ENCODE measurements at regions not wholly inside any gene's neighbourhood (a gene's known extent, or its start where the extent isn't known, plus 50 kb on each side); places are given as distances from the start of the nearest gene placed in this dataset.

GRCh38 chr12:91483471-91483985, 300.9 kb upstream of the DCN start:
- TF ChIP-seq CTCF (IDR thresholded peaks at IDR 0.05; ENCODE audit: insufficient read depth, low read depth, low read length, missing control alignments): no peak
- H3K4me3 ChIP-seq (ENCODE audit: low read depth, low read length): no peak overlapping the region
- no peak for DNase-seq (ENCODE audit: low read depth)

- no peak overlapping the region for H3K4me3 ChIP-seq (ENCODE audit: low read depth, low read length)
- TF ChIP-seq CTCF (IDR thresholded peaks at IDR 0.05; ENCODE audit: insufficient read depth, low read depth, low read length, missing control alignments): no peak
- no peak for DNase-seq (ENCODE audit: low read depth)
These were observed 299.6 kb upstream of the DCN start for GRCh38 chr12:91482231-91482630.

DNA sequence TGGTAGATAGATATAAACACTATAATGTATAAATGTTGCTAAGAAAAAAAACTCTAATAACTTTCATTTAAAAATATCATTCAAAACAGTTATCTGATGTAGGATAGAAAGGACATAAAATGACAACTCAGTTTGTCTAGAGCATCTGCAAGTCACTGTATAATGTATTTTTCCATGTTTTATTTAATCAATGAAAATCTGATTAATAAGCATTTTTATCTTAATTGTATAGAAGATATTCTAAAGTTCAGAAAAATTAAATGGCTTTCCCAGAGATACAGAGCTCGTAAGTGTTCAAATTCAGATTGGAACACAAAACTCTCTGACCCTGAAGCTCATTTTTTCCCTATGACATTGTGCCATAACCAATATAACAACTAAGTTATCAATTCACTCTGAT, 295.9 kb upstream of the DCN start:
- no peak for DNase-seq (ENCODE audit: low read depth)
- no peak overlapping the region for H3K4me3 ChIP-seq (ENCODE audit: low read depth, low read length)
- no peak for TF ChIP-seq CTCF (IDR thresholded peaks at IDR 0.05; ENCODE audit: insufficient read depth, low read depth, low read length, missing control alignments)

GRCh38 chr12:91467686-91468085, 285.1 kb upstream of the DCN start:
- DNase-seq (ENCODE audit: low read depth): no peak
- no peak for TF ChIP-seq CTCF (IDR thresholded peaks at IDR 0.05; ENCODE audit: insufficient read depth, low read depth, low read length, missing control alignments)
- H3K4me3 ChIP-seq (ENCODE audit: low read depth, low read length): no peak overlapping the region

DNA sequence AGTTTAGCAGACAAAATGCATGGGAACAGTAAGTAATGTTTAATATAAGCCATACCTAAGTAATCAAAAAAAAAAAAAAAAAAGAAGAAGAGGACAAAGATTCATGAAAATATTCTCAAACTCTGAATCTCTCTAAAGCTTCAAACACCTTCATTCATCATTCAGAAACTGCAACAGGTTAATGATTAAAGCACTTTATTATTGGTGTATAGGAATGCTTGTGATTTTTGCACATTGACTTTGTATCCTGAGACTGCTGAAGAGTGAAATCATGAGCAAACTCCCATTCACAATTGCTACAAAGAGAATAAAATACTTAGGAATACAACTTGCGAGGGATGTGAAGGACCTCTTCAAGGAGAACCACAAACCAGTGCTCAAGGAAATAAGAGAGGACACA, 278.4 kb upstream of the DCN start:
- TF ChIP-seq CTCF (IDR thresholded peaks at IDR 0.05; ENCODE audit: insufficient read depth, low read depth, low read length, missing control alignments): no peak

DNA sequence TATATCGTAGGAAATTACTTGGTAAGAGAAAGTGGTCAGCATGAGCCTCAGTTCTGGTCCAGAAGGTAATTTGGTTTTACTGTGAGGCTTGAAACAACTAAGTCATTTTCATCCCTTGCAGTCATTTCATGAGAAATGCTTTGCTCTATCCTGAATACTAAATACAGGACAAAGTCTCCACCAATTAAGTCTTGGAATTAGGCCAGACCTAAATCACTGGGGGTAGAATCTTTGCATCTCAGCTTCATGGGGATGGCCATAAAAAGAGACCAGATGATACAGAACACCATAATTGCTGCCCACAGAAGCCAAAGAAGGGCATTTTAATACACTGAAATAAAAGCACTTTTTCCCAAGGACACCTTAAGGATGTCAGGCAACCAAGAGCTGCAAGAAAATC, 277.9 kb upstream of the DCN start:
- TF ChIP-seq CTCF (IDR thresholded peaks at IDR 0.05; ENCODE audit: insufficient read depth, low read depth, low read length, missing control alignments): no peak
- no peak for DNase-seq (ENCODE audit: low read depth)

More for the DNA sequence above, 278.4 kb upstream of the DCN start:
- DNase-seq (ENCODE audit: low read depth): no peak
- H3K4me3 ChIP-seq (ENCODE audit: low read depth, low read length): no peak overlapping the region

DNA sequence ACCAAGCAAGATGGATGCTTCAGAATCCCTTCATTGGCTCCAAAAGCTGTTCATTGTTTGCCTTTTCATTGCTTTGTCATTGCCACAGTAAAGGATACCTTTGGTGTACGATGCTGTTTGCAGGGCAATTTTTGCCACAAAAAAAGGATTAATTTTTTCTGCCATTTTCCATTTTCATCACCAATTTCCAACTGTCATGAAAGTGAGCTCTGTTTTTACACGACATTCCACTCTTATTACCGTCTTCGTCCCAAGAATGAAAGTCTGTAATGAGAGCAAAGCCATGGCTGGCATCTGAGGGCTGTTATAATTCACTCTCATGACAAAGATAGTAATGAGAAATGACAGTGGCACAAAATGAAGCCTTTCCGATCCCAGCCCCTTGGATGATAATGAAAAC, 272.7 kb upstream of the DCN start:
- no peak for TF ChIP-seq CTCF (IDR thresholded peaks at IDR 0.05; ENCODE audit: insufficient read depth, low read depth, low read length, missing control alignments)
- DNase-seq (ENCODE audit: low read depth): no peak
- H3K4me3 ChIP-seq (ENCODE audit: low read depth, low read length): no peak overlapping the region

More for the DNA sequence above, 277.9 kb upstream of the DCN start:
- no peak overlapping the region for H3K4me3 ChIP-seq (ENCODE audit: low read depth, low read length)
